D721Med (cell line): ENCODE measurements at regions not wholly inside any gene's neighbourhood (a gene's known extent, or its start where the extent isn't known, plus 50 kb on each side); places are given as distances from the start of the nearest gene placed in this dataset.

Experiments
- DNase-seq: peaks from one replicate; pipeline ENCODE4 v3.0.0; 2011; ENCODE audit warnings: low spot score; ENCODE audit not compliant: insufficient read length
- FAIRE-seq: peaks from 2 replicates; lab custom pipeline; 2011; peaks lifted over from hg19 to GRCh38; lab: Jason Lieb, UNC
- CTCF ChIP-seq: IDR thresholded peaks from 2 replicates; pipeline ENCODE4 v1.5.1; 2012; ENCODE audit warnings: mild to moderate bottlenecking, control low read depth; ENCODE audit not compliant: insufficient read depth; ENCODE audit errors: missing control alignments

- no peak for FAIRE-seq
- DNase-seq, result no peak
- no peak for TF ChIP-seq CTCF
Measured at GRCh38 chr2:805664-806063, 128.5 kb upstream of the TMEM18 start.

GRCh38 chr2:797993-798392, 120.8 kb upstream of the TMEM18 start:
- FAIRE-seq (no peak), DNase-seq (no peak)
- TF ChIP-seq CTCF, result no peak

GRCh38 chr2:797556-797955, 120.3 kb upstream of the TMEM18 start:
- FAIRE-seq (no peak), DNase-seq (no peak)
- no peak for TF ChIP-seq CTCF

- FAIRE-seq, result no peak
- no peak for TF ChIP-seq CTCF
- no peak for DNase-seq
Measured at GRCh38 chr2:796141-796985, 119.2 kb upstream of the TMEM18 start.

GRCh38 chr2:795531-796041, 118.4 kb upstream of the TMEM18 start:
- DNase-seq (no peak), FAIRE-seq (no peak)
- no peak for TF ChIP-seq CTCF

GRCh38 chr2:794554-795241, 117.5 kb upstream of the TMEM18 start:
- DNase-seq (no peak), FAIRE-seq (no peak)
- no peak for TF ChIP-seq CTCF

GRCh38 chr2:793236-793635, 116.0 kb upstream of the TMEM18 start:
- FAIRE-seq (no peak), DNase-seq (no peak)

More at GRCh38 chr2:793236-793635, 116.0 kb upstream of the TMEM18 start:
- TF ChIP-seq CTCF, result no peak
